Left lung (tissue), 4 donors: ENCODE measurements at regions not wholly inside any gene's neighbourhood (a gene's known extent, or its start where the extent isn't known, plus 50 kb on each side); places are given as distances from the start of the nearest gene placed in this dataset.

ENCODE experiments used
- ATAC-seq: fragments of 200-7000 bp; cut with Tn5 transposase; one replicate; pipeline ENCODE4 v1.9.1; 2020; ENCODE audit warnings: moderate library complexity
- DNase-seq, 4 donors: peaks; one replicate each; pipeline ENCODE4 v3.0.0-alpha.2; 2013 to 2020
- H3K27ac ChIP-seq, 2 donors: fragments of 200-600 bp; sonication (generic) in 1 of 2; one replicate each; pipeline versions ENCODE4 v1.5.0 to v1.8.0; 2020 to 2021
- H3K27me3 ChIP-seq, 2 donors: fragments of 200-600 bp; sonication (generic) in 1 of 2; one replicate each; pipeline versions ENCODE4 v1.5.0 to v1.8.0; 2020 to 2021
- H3K36me3 ChIP-seq, 2 donors: fragments of 200-600 bp; sonication (generic) in 1 of 2; one replicate each; pipeline versions ENCODE4 v1.5.0 to v1.8.0; 2020 to 2021
- H3K4me1 ChIP-seq, 2 donors: fragments of 200-600 bp; one replicate each; pipeline ENCODE4 v1.8.0; 2021
- H3K4me3 ChIP-seq, 2 donors: fragments of 200-600 bp; sonication (generic) in 1 of 2; one replicate each; pipeline versions ENCODE4 v1.5.0 to v1.8.0; 2020 to 2021; ENCODE audit warnings: mild to moderate bottlenecking in 1 of 2
- H3K9me3 ChIP-seq, 2 donors: fragments of 200-600 bp; sonication (generic) in 1 of 2; one replicate each; pipeline versions ENCODE4 v1.5.0 to v1.8.0; 2020 to 2021
- intact Hi-C, 2 donors: fragments of 100-400 bp; cut with DNase I; formaldehyde crosslinking; loops; one replicate each; pipeline versions ENCODE4 v1.11.2 to v1.14.2; 2022
- TF ChIP-seq, protein P1 (sequence below), 2 donors: fragments of 200-600 bp; sonication (generic) in 1 of 2; IDR thresholded peaks; one replicate each; pipeline versions ENCODE4 v1.5.0 to v1.8.0; 2021; ENCODE audit warnings: antibody characterized with exemption in 2 of 2
- donor health status: DM: no; HTN: yes; CAD: no.
- donor health status: DM: no; HTN: no; CAD: no.

DNA sequence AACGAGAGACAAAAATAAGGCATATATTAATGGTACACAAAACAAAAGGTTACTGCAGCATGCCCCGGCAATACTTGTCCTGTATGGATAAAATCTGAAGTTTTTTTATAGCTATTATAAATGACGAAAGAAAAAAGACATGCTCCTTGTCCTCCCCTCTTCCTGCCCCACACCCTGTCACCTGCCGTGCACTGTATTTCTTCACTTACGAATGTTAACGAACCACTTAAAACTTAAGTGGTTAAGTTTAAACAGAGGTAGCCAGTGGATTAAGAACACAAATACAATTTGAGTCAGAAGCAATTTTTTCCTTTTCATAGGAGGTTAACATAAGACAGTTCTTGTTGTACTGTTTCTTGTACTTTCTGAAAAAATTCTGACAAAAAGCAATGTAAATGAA, 799.1 kb upstream of the NECTIN3 start:
- H3K27ac ChIP-seq = peak overlapping the region in 1 of 2 donors; percentile 7
- DNase-seq (peak in 3 of 4 donors; percentile 5 to 40 (median 35)), ATAC-seq (peak; percentile 93)
- TF ChIP-seq, protein P1, sequence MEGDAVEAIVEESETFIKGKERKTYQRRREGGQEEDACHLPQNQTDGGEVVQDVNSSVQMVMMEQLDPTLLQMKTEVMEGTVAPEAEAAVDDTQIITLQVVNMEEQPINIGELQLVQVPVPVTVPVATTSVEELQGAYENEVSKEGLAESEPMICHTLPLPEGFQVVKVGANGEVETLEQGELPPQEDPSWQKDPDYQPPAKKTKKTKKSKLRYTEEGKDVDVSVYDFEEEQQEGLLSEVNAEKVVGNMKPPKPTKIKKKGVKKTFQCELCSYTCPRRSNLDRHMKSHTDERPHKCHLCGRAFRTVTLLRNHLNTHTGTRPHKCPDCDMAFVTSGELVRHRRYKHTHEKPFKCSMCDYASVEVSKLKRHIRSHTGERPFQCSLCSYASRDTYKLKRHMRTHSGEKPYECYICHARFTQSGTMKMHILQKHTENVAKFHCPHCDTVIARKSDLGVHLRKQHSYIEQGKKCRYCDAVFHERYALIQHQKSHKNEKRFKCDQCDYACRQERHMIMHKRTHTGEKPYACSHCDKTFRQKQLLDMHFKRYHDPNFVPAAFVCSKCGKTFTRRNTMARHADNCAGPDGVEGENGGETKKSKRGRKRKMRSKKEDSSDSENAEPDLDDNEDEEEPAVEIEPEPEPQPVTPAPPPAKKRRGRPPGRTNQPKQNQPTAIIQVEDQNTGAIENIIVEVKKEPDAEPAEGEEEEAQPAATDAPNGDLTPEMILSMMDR (IDR thresholded peaks at IDR 0.05) = no peak
- no peaks in the 10 kb centered on the region for H3K9me3 ChIP-seq
- H3K27me3 ChIP-seq = no peaks in the 10 kb centered on the region
- no peaks in the 10 kb centered on the region for H3K36me3 ChIP-seq
- intact Hi-C loops = no loop called here
- H3K4me3 ChIP-seq = no peak overlapping the region
- H3K4me1 ChIP-seq = no peaks in the 10 kb centered on the region

GRCh38 chr3:110291886-110292501, 779.6 kb upstream of the NECTIN3 start:
- H3K36me3 ChIP-seq = no peaks in the 10 kb centered on the region
- no peak for ATAC-seq

GRCh38 chr3:110293660-110294059, 778.0 kb upstream of the NECTIN3 start:
- DNase-seq (no peak), ATAC-seq (no peak)
- TF ChIP-seq, protein P1 (IDR thresholded peaks at IDR 0.05) = no peak
- Histone ChIP-seq H3K36me3 (no peaks in the 10 kb centered on the region), H3K4me1 (no peaks in the 10 kb centered on the region), H3K9me3 (peaks cover 0 to 15% of the 10 kb centered on the region in 2 donors), H3K27me3 (no peaks in the 10 kb centered on the region), H3K4me3 (no peak overlapping the region), H3K27ac (no peak overlapping the region)
- intact Hi-C loops = no loop called here

More at GRCh38 chr3:110291886-110292501, 779.6 kb upstream of the NECTIN3 start:
- no peaks in the 10 kb centered on the region for H3K27me3 ChIP-seq
- H3K4me1 ChIP-seq = no peaks in the 10 kb centered on the region
- peaks cover 0 to 24% of the 10 kb centered on the region in 2 donors for H3K9me3 ChIP-seq
- DNase-seq = peak in 2 of 4 donors; percentile 32 to 39
- H3K27ac ChIP-seq = no peak overlapping the region
- TF ChIP-seq, protein P1 (IDR thresholded peaks at IDR 0.05) = no peak
- intact Hi-C loops = no loop called here
- H3K4me3 ChIP-seq = no peak overlapping the region

- TF ChIP-seq, protein P1 (IDR thresholded peaks at IDR 0.05) = no peak
- DNase-seq (no peak), ATAC-seq (peak; percentile 59)
- Histone ChIP-seq H3K4me1 (no peaks in the 10 kb centered on the region), H3K27me3 (no peaks in the 10 kb centered on the region), H3K27ac (no peak overlapping the region), H3K36me3 (no peaks in the 10 kb centered on the region), H3K9me3 (peaks cover 0 to 15% of the 10 kb centered on the region in 2 donors), H3K4me3 (no peak overlapping the region)
- intact Hi-C loops = no loop called here
Observed at GRCh38 chr3:110296885-110297284, 774.7 kb upstream of the NECTIN3 start.

- intact Hi-C loops = no loop called here
- Histone ChIP-seq H3K4me3 (no peak overlapping the region), H3K9me3 (no peaks in the 10 kb centered on the region), H3K27me3 (no peaks in the 10 kb centered on the region), H3K4me1 (no peaks in the 10 kb centered on the region), H3K36me3 (no peaks in the 10 kb centered on the region), H3K27ac (no peak overlapping the region)
- TF ChIP-seq, protein P1 (IDR thresholded peaks at IDR 0.05) = no peak
- no peak for DNase-seq
- ATAC-seq = no peak
Observed at GRCh38 chr3:110301781-110302180, 769.8 kb upstream of the NECTIN3 start.
